HepG2 (cell line): ENCODE measurements at regions not wholly inside any gene's neighbourhood (a gene's known extent, or its start where the extent isn't known, plus 50 kb on each side); places are given as distances from the start of the nearest gene placed in this dataset.

Source experiments
- ATAC-seq: fragments of 200-7000 bp; cut with Tn5 transposase; 3 replicates; pipeline ENCODE4 v1.9.1; 2020; ENCODE audit warnings: mild to moderate bottlenecking, moderate library complexity
- BruUV-seq: library from RNA; stranded (reverse); fragments of 400-500 nt; replicated peaks from 2 replicates; lab custom pipeline; 2021; lab: Mats Ljungman, UMichigan
- CTCF ChIA-PET: fragments of 300-600 bp; formaldehyde crosslinking; extraction: SDS; loops from one replicate; lab custom pipeline; 2021; ENCODE audit warnings: low total read pairs, inconsistent platforms, low intra/inter-chr PET ratio; lab: Yijun Ruan, JAX
- POLR2A ChIA-PET: fragments of 350-600 bp; sonication (Branson Sonifier 250); formaldehyde crosslinking; loops from one replicate; lab custom pipeline; 2020; ENCODE audit warnings: antibody characterized with exemption, inconsistent platforms; lab: Yijun Ruan, JAX
- DNase-seq: peaks from one replicate; pipeline ENCODE4 v3.0.0-alpha.2; 2015; ENCODE audit warnings: low spot score
- FAIRE-seq: peaks from 3 replicates; lab custom pipeline; 2011; peaks lifted over from hg19 to GRCh38; lab: Jason Lieb, UNC
- H2AFZ ChIP-seq: one replicate; pipeline ENCODE4 v1.6.1; 2011; ENCODE audit warnings: low read length, inconsistent platforms
- H3K27ac ChIP-seq: fragments of 300-600 bp; 3 replicates; pipeline ENCODE4 v1.8.0; 2011; ENCODE audit warnings: mixed run types, mild to moderate bottlenecking, mixed read lengths, low read length, inconsistent platforms; ENCODE audit not compliant: insufficient read depth; ENCODE audit errors: extremely low read length
- H3K27me3 ChIP-seq, 2 experiments: fragments of 200-600 bp in 1 of 2; 2 replicates in 1 of 2; 3 replicates in 1 of 2; pipeline versions ENCODE4 v1.6.0 to v1.8.0; 2011; ENCODE audit warnings: low read length in 2 of 2, mild to moderate bottlenecking in 2 of 2, moderate library complexity in 2 of 2, inconsistent platforms in 1 of 2; ENCODE audit not compliant: insufficient read depth in 2 of 2, control insufficient read depth in 1 of 2
- H3K36me3 ChIP-seq, 2 experiments: fragments of 200-600 bp in 1 of 2; replicated peaks in 1 of 2; 2 replicates in 1 of 2; 3 replicates in 1 of 2; pipeline versions ENCODE4 v1.5.1 to v1.8.0; 2011; ENCODE audit warnings: low read length in 2 of 2, inconsistent platforms in 1 of 2; ENCODE audit not compliant: insufficient read depth in 2 of 2, control insufficient read depth in 1 of 2
- H3K4me1 ChIP-seq: 2 replicates; pipeline ENCODE4 v1.5.1; 2012; ENCODE audit warnings: low read length, inconsistent platforms; ENCODE audit not compliant: insufficient read depth
- H3K4me2 ChIP-seq: 2 replicates; pipeline ENCODE4 v1.6.0; 2011; ENCODE audit warnings: low read depth, low read length, inconsistent platforms
- H3K4me3 ChIP-seq, 3 experiments: fragments of 200-600 bp in 1 of 3; sonication (generic), shearing (Covaris generic) in 1 of 3; replicated peaks in 1 of 3; 2 replicates each; pipeline ENCODE4 v1.5.1; 2011 to 2016; ENCODE audit warnings: low read length in 3 of 3, inconsistent platforms in 2 of 3, low read depth in 2 of 3, mild to moderate bottlenecking in 2 of 3, control low read depth in 1 of 3, mixed read lengths in 1 of 3; ENCODE audit not compliant: insufficient read depth in 1 of 3
- H3K79me2 ChIP-seq: one replicate; pipeline ENCODE4 v1.6.1; 2011; ENCODE audit warnings: low read length, inconsistent platforms; ENCODE audit not compliant: insufficient read depth
- H3K9ac ChIP-seq: 2 replicates; pipeline ENCODE4 v1.6.0; 2011; ENCODE audit warnings: mild to moderate bottlenecking, low read depth, low read length, inconsistent platforms; ENCODE audit not compliant: insufficient read depth
- H3K9me3 ChIP-seq: 2 replicates; pipeline ENCODE4 v1.5.1; 2012; ENCODE audit warnings: mild to moderate bottlenecking, low read length
- H4K20me1 ChIP-seq: 2 replicates; pipeline ENCODE4 v1.6.0; 2011; ENCODE audit warnings: inconsistent platforms, mild to moderate bottlenecking, low read length, moderate library complexity; ENCODE audit not compliant: insufficient read depth
- DR1 ChIP-seq: sonication (generic); formaldehyde crosslinking; IDR thresholded peaks from 2 replicates; pipeline ENCODE4 v1.8.0; 2021; ENCODE audit warnings: mild to moderate bottlenecking, missing genetic modification reagents, inconsistent platforms
- GTF2F1 ChIP-seq: fragments of 150-350 bp; IDR thresholded peaks from 2 replicates; pipeline ENCODE4 v1.6.1; 2014; ENCODE audit warnings: low read length
- JDP2 ChIP-seq: sonication (generic); formaldehyde crosslinking; IDR thresholded peaks from 2 replicates; pipeline ENCODE4 v1.8.1; 2022; ENCODE audit warnings: missing genetic modification reagents, borderline replicate concordance
- KDM2A ChIP-seq: sonication (generic); formaldehyde crosslinking; IDR thresholded peaks from 2 replicates; pipeline ENCODE4 v1.4.0; 2020; ENCODE audit warnings: low read depth, missing genetic modification reagents, borderline replicate concordance
- MEIS2 ChIP-seq: sonication (generic); formaldehyde crosslinking; IDR thresholded peaks from 2 replicates; pipeline ENCODE4 v1.9.0; 2021; ENCODE audit warnings: mild to moderate bottlenecking, missing genetic modification reagents
- NCOR1 ChIP-seq: fragments of 200-600 bp; sonication (generic); IDR thresholded peaks from 2 replicates; pipeline ENCODE4 v1.7.0; 2017; ENCODE audit warnings: antibody characterized with exemption, low read length, borderline replicate concordance
- RBM22 ChIP-seq: fragments of 200-400 bp; formaldehyde crosslinking; optimal IDR thresholded peaks from 2 replicates; pipeline ENCODE3; 2017; ENCODE audit warnings: mild to moderate bottlenecking, low read length, moderate library complexity
- RXRB ChIP-seq: IDR thresholded peaks from 2 replicates; pipeline ENCODE4 v1.6.1; 2016; ENCODE audit warnings: borderline replicate concordance, missing genetic modification reagents, missing compliant biosample characterization
- SMAD1 ChIP-seq: sonication (generic); formaldehyde crosslinking; IDR thresholded peaks from 2 replicates; pipeline ENCODE4 v1.4.0; 2020; ENCODE audit warnings: missing genetic modification reagents, low read depth, mild to moderate bottlenecking, borderline replicate concordance
- SP5 ChIP-seq: IDR thresholded peaks from 2 replicates; pipeline ENCODE4 v1.6.1; 2016; ENCODE audit warnings: low read depth, borderline replicate concordance
- ZNF263 ChIP-seq: sonication (generic); formaldehyde crosslinking; IDR thresholded peaks from 2 replicates; pipeline ENCODE4 v1.4.0; 2020; ENCODE audit warnings: missing genetic modification reagents
- ZNF274 ChIP-seq: sonication (generic); formaldehyde crosslinking; IDR thresholded peaks from 2 replicates; pipeline ENCODE4 v1.5.1; 2020; ENCODE audit warnings: mild to moderate bottlenecking, missing genetic modification reagents
- ZNF839 ChIP-seq: sonication (generic); formaldehyde crosslinking; IDR thresholded peaks from 2 replicates; pipeline ENCODE4 v1.4.0; 2020; ENCODE audit warnings: missing genetic modification reagents, mild to moderate bottlenecking, borderline replicate concordance
- ZNF891 ChIP-seq: sonication (generic); formaldehyde crosslinking; IDR thresholded peaks from 2 replicates; pipeline ENCODE4 v1.5.0; 2020; ENCODE audit warnings: mild to moderate bottlenecking, missing genetic modification reagents
- WGBS: methylation state at CpG from one replicate; pipeline ENCODE4 v1.1.6; 2017; ENCODE audit warnings: low lambda C conversion rate; 5-methylcytosine and 5-hydroxymethylcytosine counted together
- in situ Hi-C: cut with HindIII; loops from 2 replicates; pipeline ENCODE4 v1.10.0; 2017; ENCODE audit warnings: low pct_unique_long_range_greater_than_20kb; ENCODE audit not compliant: extremely low pct_ligation_motif_present
- intact Hi-C: fragments of 100-400 bp; cut with micrococcal nuclease; formaldehyde crosslinking; loops from one replicate; pipeline ENCODE4 v1.10.0; 2022; ENCODE audit not compliant: unreplicated experiment
- TF ChIP-seq, protein P1 (sequence below): sonication (generic); formaldehyde crosslinking; IDR thresholded peaks from 2 replicates; pipeline ENCODE4 v1.5.0; 2020; ENCODE audit warnings: mild to moderate bottlenecking, missing genetic modification reagents
- TF ChIP-seq, protein P2 (sequence below), 2 experiments: sonication (generic) in 1 of 2; formaldehyde crosslinking in 1 of 2; IDR thresholded peaks; 2 replicates each; pipeline versions ENCODE4 v1.5.1 to v1.6.1; 2011 to 2020; ENCODE audit warnings: borderline replicate concordance in 1 of 2, low read depth in 1 of 2, low read length in 1 of 2, mild to moderate bottlenecking in 1 of 2, missing genetic modification reagents in 1 of 2, moderate library complexity in 1 of 2
- TF ChIP-seq, protein P3 (sequence below): sonication (generic); formaldehyde crosslinking; IDR thresholded peaks from 2 replicates; pipeline ENCODE4 v1.4.0; 2020; ENCODE audit warnings: missing genetic modification reagents; ENCODE audit errors: not compliant biosample characterization
- TF ChIP-seq, protein P4 (sequence below): sonication (generic); formaldehyde crosslinking; IDR thresholded peaks from 2 replicates; pipeline ENCODE4 v1.8.1; 2023; ENCODE audit warnings: mild to moderate bottlenecking, missing genetic modification reagents

DNA sequence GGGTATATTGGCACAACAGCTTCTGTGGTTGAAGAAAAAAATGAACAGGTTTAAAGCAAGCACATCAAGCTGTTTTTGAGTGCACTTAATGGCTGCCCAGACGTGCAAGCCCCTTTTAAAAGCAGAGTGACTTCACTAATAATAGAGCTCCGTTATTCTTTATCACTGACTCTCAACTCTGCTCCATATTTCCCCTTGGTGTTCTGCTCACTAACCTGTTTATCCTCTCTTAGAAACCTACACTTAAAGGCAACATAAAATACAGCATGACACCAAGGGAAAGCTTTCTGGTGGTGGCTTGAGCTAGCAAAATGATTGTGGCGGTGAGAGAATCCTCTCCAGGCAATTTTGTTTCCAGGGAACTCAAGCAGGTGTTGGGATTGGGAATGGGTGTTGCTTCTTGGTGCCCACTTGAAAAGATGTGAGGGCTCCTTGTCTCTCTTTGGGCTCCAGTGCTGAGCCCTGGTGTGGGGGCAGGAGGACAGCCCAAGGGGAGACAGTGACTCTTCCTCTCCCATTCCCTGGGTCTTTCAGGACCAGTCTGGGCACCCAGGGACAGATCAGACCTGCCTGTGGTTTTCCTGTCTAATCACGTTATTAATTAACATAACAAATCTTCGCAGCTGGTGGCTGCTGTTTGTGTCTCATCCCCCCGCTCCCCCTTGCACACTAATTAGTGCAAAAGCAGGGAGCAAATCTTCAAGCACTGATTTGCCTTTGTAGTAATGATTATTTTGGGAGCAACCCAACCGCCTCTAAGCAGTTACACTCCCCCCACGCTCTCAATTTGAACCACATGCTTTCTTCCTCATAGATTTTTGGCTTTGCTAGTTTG is 289.4 kb upstream of the CXCR4 start:
- Histone ChIP-seq H3K27ac (no peak overlapping the region), H3K36me3 (no peaks in the 10 kb centered on the region), H3K9ac (no peak overlapping the region), H3K4me3 (no peak overlapping the region), H3K4me2 (no peak overlapping the region), H3K4me1 (no peaks in the 10 kb centered on the region), H4K20me1 (no peaks in the 10 kb centered on the region), H3K27me3 (peaks cover 0 to 32% of the 10 kb centered on the region in 2 experiments; a peak in 3 of 5 replicates), H3K79me2 (no peaks in the 10 kb centered on the region), H2AFZ (no peak overlapping the region), H3K9me3 (no peaks in the 10 kb centered on the region)
- ChIA-PET CTCF (no interaction called here), POLR2A (no interaction called here)
- DNase-seq (no peak), ATAC-seq (no peak), FAIRE-seq (no peak)
- no TSS peak for BruUV-seq
- intact Hi-C loops, result no loop called here
- TF ChIP-seq JDP2 (CRISPR knock-in tag) (no peak), NCOR1 (no peak), GTF2F1 (no peak), MEIS2 (no peak), SP5 (CRISPR knock-in tag) (no peak), RBM22 (no peak), KDM2A (CRISPR knock-in tag) (no peak), ZNF891 (no peak), ZNF274 (no peak), ZNF263 (CRISPR knock-in tag) (no peak), SMAD1 (CRISPR knock-in tag) (no peak), DR1 (CRISPR knock-in tag) (no peak), ZNF839 (CRISPR knock-in tag) (no peak), RXRB (no peak)
- TF ChIP-seq, protein P1, sequence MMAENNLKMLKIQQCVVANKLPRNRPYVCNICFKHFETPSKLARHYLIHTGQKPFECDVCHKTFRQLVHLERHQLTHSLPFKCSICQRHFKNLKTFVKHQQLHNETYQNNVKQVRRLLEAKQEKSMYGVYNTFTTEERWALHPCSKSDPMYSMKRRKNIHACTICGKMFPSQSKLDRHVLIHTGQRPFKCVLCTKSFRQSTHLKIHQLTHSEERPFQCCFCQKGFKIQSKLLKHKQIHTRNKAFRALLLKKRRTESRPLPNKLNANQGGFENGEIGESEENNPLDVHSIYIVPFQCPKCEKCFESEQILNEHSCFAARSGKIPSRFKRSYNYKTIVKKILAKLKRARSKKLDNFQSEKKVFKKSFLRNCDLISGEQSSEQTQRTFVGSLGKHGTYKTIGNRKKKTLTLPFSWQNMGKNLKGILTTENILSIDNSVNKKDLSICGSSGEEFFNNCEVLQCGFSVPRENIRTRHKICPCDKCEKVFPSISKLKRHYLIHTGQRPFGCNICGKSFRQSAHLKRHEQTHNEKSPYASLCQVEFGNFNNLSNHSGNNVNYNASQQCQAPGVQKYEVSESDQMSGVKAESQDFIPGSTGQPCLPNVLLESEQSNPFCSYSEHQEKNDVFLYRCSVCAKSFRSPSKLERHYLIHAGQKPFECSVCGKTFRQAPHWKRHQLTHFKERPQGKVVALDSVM (CRISPR knock-in tag), result no peak
- TF ChIP-seq, protein P2, sequence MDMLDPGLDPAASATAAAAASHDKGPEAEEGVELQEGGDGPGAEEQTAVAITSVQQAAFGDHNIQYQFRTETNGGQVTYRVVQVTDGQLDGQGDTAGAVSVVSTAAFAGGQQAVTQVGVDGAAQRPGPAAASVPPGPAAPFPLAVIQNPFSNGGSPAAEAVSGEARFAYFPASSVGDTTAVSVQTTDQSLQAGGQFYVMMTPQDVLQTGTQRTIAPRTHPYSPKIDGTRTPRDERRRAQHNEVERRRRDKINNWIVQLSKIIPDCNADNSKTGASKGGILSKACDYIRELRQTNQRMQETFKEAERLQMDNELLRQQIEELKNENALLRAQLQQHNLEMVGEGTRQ (IDR thresholded peaks at IDR 0.05; ENCODE audit: low read depth, low read length), result no peak
- TF ChIP-seq, protein P2 (CRISPR knock-in tag; IDR thresholded peaks at IDR 0.05; ENCODE audit: borderline replicate concordance), result no peak
- TF ChIP-seq, protein P3, sequence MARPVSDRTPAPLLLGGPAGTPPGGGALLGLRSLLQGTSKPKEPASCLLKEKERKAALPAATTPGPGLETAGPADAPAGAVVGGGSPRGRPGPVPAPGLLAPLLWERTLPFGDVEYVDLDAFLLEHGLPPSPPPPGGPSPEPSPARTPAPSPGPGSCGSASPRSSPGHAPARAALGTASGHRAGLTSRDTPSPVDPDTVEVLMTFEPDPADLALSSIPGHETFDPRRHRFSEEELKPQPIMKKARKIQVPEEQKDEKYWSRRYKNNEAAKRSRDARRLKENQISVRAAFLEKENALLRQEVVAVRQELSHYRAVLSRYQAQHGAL (CRISPR knock-in tag), result no peak
- TF ChIP-seq, protein P4, sequence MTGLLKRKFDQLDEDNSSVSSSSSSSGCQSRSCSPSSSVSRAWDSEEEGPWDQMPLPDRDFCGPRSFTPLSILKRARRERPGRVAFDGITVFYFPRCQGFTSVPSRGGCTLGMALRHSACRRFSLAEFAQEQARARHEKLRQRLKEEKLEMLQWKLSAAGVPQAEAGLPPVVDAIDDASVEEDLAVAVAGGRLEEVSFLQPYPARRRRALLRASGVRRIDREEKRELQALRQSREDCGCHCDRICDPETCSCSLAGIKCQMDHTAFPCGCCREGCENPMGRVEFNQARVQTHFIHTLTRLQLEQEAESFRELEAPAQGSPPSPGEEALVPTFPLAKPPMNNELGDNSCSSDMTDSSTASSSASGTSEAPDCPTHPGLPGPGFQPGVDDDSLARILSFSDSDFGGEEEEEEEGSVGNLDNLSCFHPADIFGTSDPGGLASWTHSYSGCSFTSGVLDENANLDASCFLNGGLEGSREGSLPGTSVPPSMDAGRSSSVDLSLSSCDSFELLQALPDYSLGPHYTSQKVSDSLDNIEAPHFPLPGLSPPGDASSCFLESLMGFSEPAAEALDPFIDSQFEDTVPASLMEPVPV (CRISPR knock-in tag), result no peak
- in situ Hi-C loops, result no loop called here
- 3% methylated on average over 8 of the region's 8 CpGs for WGBS
